GM12873 (cell line): ENCODE measurements at regions not wholly inside any gene's neighbourhood (a gene's known extent, or its start where the extent isn't known, plus 50 kb on each side); places are given as distances from the start of the nearest gene placed in this dataset.

Source experiments
- TF ChIP-seq, protein P1 (sequence below): IDR thresholded peaks from 2 replicates; pipeline ENCODE4 v1.5.1; 2012; ENCODE audit warnings: low read depth, mild to moderate bottlenecking, moderate library complexity, low read length, control low read depth; ENCODE audit not compliant: insufficient read depth; ENCODE audit errors: missing control alignments

DNA sequence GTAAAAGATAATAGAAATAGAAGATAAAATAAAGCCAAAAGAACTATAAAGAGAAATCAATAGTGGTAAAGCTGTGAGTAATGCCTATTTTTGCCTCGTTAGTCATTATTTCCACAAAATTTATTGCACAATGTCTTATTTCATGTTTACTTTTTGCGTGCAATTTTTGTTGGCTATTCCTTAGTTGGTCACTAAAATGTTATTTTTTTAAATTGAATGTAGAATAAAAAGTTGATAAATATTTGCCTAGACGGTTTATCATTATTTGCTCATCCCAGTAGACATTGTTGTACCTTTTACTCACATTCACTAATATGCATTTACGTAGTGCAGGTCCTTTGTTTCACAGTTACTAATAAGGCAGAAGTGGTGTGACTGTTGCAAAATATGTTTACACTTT, 227.8 kb upstream of the BMPER start:
- TF ChIP-seq, protein P1, sequence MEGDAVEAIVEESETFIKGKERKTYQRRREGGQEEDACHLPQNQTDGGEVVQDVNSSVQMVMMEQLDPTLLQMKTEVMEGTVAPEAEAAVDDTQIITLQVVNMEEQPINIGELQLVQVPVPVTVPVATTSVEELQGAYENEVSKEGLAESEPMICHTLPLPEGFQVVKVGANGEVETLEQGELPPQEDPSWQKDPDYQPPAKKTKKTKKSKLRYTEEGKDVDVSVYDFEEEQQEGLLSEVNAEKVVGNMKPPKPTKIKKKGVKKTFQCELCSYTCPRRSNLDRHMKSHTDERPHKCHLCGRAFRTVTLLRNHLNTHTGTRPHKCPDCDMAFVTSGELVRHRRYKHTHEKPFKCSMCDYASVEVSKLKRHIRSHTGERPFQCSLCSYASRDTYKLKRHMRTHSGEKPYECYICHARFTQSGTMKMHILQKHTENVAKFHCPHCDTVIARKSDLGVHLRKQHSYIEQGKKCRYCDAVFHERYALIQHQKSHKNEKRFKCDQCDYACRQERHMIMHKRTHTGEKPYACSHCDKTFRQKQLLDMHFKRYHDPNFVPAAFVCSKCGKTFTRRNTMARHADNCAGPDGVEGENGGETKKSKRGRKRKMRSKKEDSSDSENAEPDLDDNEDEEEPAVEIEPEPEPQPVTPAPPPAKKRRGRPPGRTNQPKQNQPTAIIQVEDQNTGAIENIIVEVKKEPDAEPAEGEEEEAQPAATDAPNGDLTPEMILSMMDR: no peak

DNA sequence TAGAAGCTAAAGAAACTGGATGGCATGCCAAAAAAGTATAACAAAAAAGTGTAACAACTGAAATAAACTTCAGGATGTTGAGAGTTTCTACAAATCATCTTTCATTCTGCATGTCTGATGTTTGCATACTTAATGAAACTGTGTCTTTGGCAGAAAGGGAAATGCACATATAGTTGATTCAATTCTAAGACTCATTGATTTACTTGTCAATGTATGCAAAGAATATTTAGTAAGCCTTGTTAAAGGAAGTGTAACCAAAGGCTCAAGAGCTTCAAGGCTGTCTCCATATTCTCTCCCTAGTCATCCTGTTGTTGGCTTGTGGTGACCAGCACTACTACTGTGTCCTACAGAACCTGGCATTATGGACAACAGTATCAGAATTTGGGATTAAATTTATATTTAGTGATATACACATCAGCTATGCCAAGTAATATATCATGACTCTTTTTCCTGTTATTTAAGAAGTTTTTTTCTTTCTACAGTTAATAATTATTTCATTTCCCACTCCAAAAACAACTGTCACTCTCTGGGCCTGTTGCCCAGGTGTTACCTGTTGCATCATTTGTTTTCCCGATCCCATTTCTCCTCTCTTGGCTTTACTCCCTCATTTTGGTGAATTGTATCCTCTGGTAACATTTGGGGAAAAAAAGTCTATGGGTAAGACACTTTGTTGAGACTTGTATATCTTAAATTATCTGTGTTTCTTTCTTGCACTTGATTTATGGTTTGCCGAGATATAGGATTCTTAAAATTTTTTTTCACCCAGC, 226.6 kb upstream of the BMPER start:
- TF ChIP-seq, protein P1: no peak

DNA sequence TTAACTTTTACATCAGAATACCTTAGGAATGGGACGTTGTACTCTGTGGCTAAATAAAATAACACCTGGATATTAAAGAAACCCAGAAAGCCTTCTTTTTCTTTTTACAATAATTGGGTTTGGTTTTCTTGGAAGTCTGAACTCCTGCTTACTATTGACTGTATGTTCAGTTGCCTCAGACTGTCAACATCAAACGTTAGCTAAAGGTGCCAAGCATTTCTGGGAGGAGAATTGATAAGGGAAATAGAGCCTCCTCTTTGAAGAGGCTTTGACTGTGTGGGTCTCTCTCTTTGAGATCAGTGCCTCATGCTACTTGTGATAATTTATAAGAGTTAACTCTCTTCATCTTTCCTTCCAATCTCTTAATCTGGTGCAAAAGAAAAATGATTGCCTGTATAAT, 224.7 kb upstream of the BMPER start:
- TF ChIP-seq, protein P1: no peak

DNA sequence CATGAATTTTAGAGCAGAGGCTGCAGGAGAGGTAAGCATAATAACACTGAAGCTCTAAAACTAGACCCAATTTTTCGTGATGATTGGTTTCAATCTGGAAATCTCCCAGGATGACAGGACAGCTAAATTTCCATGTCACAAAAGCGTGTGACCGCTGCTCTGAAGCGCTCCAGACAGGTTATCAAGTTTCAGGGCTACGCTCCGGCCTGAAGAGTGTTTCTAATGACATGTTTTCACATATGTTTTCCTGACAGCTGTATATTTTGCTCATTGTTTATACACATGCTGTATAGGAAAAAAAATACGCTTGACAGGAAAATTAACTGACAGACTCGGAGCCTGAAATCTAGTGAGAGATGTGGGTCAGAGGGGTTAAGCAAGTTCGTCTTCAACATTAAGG, 219.8 kb upstream of the BMPER start:
- TF ChIP-seq, protein P1: no peak

DNA sequence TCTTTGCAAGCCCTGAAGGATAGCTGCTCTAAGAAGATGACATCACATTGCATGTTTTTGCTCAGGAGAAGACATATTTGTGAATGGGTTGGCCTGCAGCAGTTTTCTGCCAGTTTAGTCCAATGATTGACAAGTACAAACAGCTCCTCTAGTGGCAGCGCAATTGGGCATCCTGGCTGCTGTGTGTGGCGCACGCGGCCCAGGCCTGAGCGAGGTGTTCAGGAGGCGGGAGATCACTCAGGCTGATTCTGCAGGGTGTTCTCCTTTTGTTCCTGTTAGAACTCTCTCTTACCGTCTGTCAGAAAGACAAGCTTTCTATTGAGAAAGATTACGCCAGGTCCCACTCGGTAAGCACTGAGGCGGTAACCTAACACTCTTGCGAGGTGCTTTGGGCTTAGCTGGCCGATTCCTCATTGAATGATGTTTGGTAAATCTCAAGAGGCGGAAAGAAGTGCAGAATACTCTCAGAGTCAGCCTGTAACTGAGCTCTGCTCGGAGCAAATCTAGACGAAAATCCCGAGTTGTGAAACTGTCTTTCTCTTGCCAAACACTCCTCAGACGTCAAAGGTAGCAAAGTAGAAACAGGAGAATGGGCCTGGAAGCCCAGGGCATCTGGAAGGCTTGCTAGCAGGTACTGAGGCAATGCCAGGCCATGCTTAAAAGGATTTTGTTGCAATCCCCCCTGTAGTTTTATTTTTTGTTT, 219.2 kb upstream of the BMPER start:
- TF ChIP-seq, protein P1: no peak

DNA sequence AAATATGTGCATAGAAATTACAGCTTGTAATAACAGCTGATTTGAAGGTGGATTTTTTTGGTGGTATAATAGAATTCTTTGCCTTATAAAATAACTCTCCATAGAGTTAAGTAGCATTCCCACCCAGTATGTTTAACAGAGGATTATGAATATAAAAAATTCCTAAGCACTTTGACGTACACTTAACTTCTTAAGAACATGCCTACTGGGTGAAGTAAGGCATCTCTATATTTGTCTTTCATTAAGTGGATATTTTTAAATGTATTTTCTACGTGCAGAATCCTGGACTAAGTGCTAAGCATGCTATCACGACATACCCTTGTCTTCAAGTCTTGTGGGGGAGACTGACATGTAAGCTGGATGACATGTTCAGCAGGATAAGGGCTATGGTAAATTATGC, 217.7 kb upstream of the BMPER start:
- TF ChIP-seq, protein P1: no peak

DNA sequence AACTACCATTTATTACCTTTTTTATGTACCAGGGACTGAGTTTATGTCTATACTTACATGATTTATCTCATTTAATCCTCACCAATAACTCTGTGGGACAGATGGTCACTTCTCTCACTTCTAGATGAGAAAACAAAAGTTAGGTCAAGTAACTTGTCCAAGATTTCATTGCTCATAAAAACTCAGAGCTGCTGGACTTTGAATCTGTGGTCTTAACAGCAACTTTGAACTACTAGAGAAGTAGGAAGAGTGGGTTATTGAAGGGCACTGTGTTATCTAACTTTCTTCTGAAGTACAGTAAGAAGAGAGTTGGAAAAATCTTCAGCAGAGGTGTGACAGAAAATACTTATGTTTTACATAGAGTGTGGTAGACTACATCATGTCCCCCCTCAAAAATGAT, 214.2 kb upstream of the BMPER start:
- TF ChIP-seq, protein P1: no peak
